ENCODE measurements at regions not wholly inside any gene's neighbourhood (a gene's known extent, or its start where the extent isn't known, plus 50 kb on each side); places are given as distances from the start of the nearest gene placed in this dataset.
"Not testable (repeated sequence)": the region's sequence is repeated elsewhere in the genome, so short reads cannot be mapped to it uniquely, and the experiment has no call there.

- Mint-ChIP-seq H3K9me3 (ENCODE audit: low read depth, unreplicated experiment) (no peaks in the 10 kb centered on the region), H3K4me3 (ENCODE audit: low read depth, unreplicated experiment) (no peak overlapping the region), H3K36me3 (ENCODE audit: insufficient read depth, unreplicated experiment) (no peaks in the 10 kb centered on the region), H3K27me3 (ENCODE audit: unreplicated experiment) (peaks cover 23% of the 10 kb centered on the region), H3K27ac (ENCODE audit: unreplicated experiment) (no peak overlapping the region), H3K4me1 (ENCODE audit: low read depth, unreplicated experiment) (no peaks in the 10 kb centered on the region)
- no TSS peak for BruUV-seq (replicated peaks)
- no peak for TF ChIP-seq CTCF (IDR thresholded peaks at IDR 0.05; ENCODE audit: unreplicated experiment)
- intact Hi-C loops (cut with micrococcal nuclease; ENCODE audit: unreplicated experiment) = no loop called here
- CTCF ChIA-PET = no interaction called here
- DNase-seq = no peak
These were observed 60.2 kb downstream of the GLUL start for GRCh38 chr1:182331387-182331786.

- H3K27ac Mint-ChIP-seq (ENCODE audit: unreplicated experiment) = no peak overlapping the region
- H3K4me1 Mint-ChIP-seq (ENCODE audit: low read depth, unreplicated experiment) = no peaks in the 10 kb centered on the region
- no peak overlapping the region for H3K4me3 Mint-ChIP-seq (ENCODE audit: low read depth, unreplicated experiment)
- no peaks in the 10 kb centered on the region for H3K36me3 Mint-ChIP-seq (ENCODE audit: insufficient read depth, unreplicated experiment)
- no TSS peak for BruUV-seq (replicated peaks)
- peaks cover 12% of the 10 kb centered on the region for H3K27me3 Mint-ChIP-seq (ENCODE audit: unreplicated experiment)
- CTCF ChIA-PET = interaction anchor here (0.6 to 0.7 kb wide), 2 partner anchors 129 to 569 kb away, joined by 3 to 4 read pairs; no protein-coding TSS in a partner anchor
- intact Hi-C loops (cut with micrococcal nuclease; ENCODE audit: unreplicated experiment) = no loop called here
- no peaks in the 10 kb centered on the region for H3K9me3 Mint-ChIP-seq (ENCODE audit: low read depth, unreplicated experiment)
- DNase-seq = no peak
- no peak for TF ChIP-seq CTCF (IDR thresholded peaks at IDR 0.05; ENCODE audit: unreplicated experiment)
These were observed 61.3 kb downstream of the GLUL start for GRCh38 chr1:182330303-182330702.

- BruUV-seq (replicated peaks) = no TSS peak
- no peaks in the 10 kb centered on the region for H3K4me1 Mint-ChIP-seq (ENCODE audit: low read depth, unreplicated experiment)
- DNase-seq = no peak
- H3K4me3 Mint-ChIP-seq (ENCODE audit: low read depth, unreplicated experiment) = no peak overlapping the region
- no peaks in the 10 kb centered on the region for H3K36me3 Mint-ChIP-seq (ENCODE audit: insufficient read depth, unreplicated experiment)
- no peaks in the 10 kb centered on the region for H3K9me3 Mint-ChIP-seq (ENCODE audit: low read depth, unreplicated experiment)
- intact Hi-C loops (cut with micrococcal nuclease; ENCODE audit: unreplicated experiment) = no loop called here
- no peak overlapping the region for H3K27ac Mint-ChIP-seq (ENCODE audit: unreplicated experiment)
- CTCF ChIA-PET = no interaction called here
- TF ChIP-seq CTCF (IDR thresholded peaks at IDR 0.05; ENCODE audit: unreplicated experiment) = no peak
- H3K27me3 Mint-ChIP-seq (ENCODE audit: unreplicated experiment) = peaks cover 4% of the 10 kb centered on the region
These were observed 62.1 kb downstream of the GLUL start for GRCh38 chr1:182329471-182329870.

GRCh38 chr1:182328591-182328990 is 63.0 kb downstream of the GLUL start:
- Mint-ChIP-seq H3K36me3 (ENCODE audit: insufficient read depth, unreplicated experiment) (no peaks in the 10 kb centered on the region), H3K27ac (ENCODE audit: unreplicated experiment) (no peak overlapping the region), H3K9me3 (ENCODE audit: low read depth, unreplicated experiment) (no peaks in the 10 kb centered on the region), H3K4me1 (ENCODE audit: low read depth, unreplicated experiment) (no peaks in the 10 kb centered on the region), H3K27me3 (ENCODE audit: unreplicated experiment) (no peaks in the 10 kb centered on the region), H3K4me3 (ENCODE audit: low read depth, unreplicated experiment) (no peak overlapping the region)
- intact Hi-C loops (cut with micrococcal nuclease; ENCODE audit: unreplicated experiment) = no loop called here
- BruUV-seq (replicated peaks) = no TSS peak
- no peak for DNase-seq
- CTCF ChIA-PET = no interaction called here
- no peak for TF ChIP-seq CTCF (IDR thresholded peaks at IDR 0.05; ENCODE audit: unreplicated experiment)

GRCh38 chr1:182325339-182325738 is 66.3 kb downstream of the GLUL start:
- Mint-ChIP-seq H3K36me3 (ENCODE audit: insufficient read depth, unreplicated experiment) (no peaks in the 10 kb centered on the region), H3K4me1 (ENCODE audit: low read depth, unreplicated experiment) (no peaks in the 10 kb centered on the region), H3K9me3 (ENCODE audit: low read depth, unreplicated experiment) (no peaks in the 10 kb centered on the region), H3K4me3 (ENCODE audit: low read depth, unreplicated experiment) (no peak overlapping the region), H3K27me3 (ENCODE audit: unreplicated experiment) (no peaks in the 10 kb centered on the region), H3K27ac (ENCODE audit: unreplicated experiment) (no peak overlapping the region)
- no peak for TF ChIP-seq CTCF (IDR thresholded peaks at IDR 0.05; ENCODE audit: unreplicated experiment)
- intact Hi-C loops (cut with micrococcal nuclease; ENCODE audit: unreplicated experiment) = no loop called here
- CTCF ChIA-PET = no interaction called here
- no peak for DNase-seq
- BruUV-seq (replicated peaks) = no TSS peak

- H3K4me1 Mint-ChIP-seq (ENCODE audit: low read depth, unreplicated experiment); H3K9me3 Mint-ChIP-seq (ENCODE audit: low read depth, unreplicated experiment); BruUV-seq (replicated peaks); H3K36me3 Mint-ChIP-seq (ENCODE audit: insufficient read depth, unreplicated experiment); DNase-seq; H3K27me3 Mint-ChIP-seq (ENCODE audit: unreplicated experiment); intact Hi-C loops (cut with micrococcal nuclease; ENCODE audit: unreplicated experiment); H3K4me3 Mint-ChIP-seq (ENCODE audit: low read depth, unreplicated experiment); H3K27ac Mint-ChIP-seq (ENCODE audit: unreplicated experiment): not testable (repeated sequence)
- CTCF ChIA-PET = interaction anchor here (0.5 kb wide), 1 partner anchor 18 kb away, joined by 4 read pairs; no protein-coding TSS in a partner anchor
These were observed 70.1 kb downstream of the GLUL start for GRCh38 chr1:182321532-182321931.

Measured in Calu3 (cell line).